ENCODE measurements at regions not wholly inside any gene's neighbourhood (a gene's known extent, or its start where the extent isn't known, plus 50 kb on each side); places are given as distances from the start of the nearest gene placed in this dataset.
A peak's percentile ranks its signal among the peaks of the same experiment; 100 is the strongest.

- TF ChIP-seq TEAD1 (CRISPR knock-in tag; IDR thresholded peaks at IDR 0.05) (no peak), MLX (CRISPR knock-in tag; IDR thresholded peaks at IDR 0.05) (no peak), GABPB1 (CRISPR knock-in tag; IDR thresholded peaks at IDR 0.05) (no peak), CREM (CRISPR knock-in tag; IDR thresholded peaks at IDR 0.05) (no peak), MYBL2 (CRISPR knock-in tag; IDR thresholded peaks at IDR 0.05) (no peak), ZNF138 (CRISPR knock-in tag; conservative IDR thresholded peaks at IDR 0.05) (no peak), ZNF423 (CRISPR knock-in tag; IDR thresholded peaks at IDR 0.05) (no peak), SP1 (CRISPR knock-in tag; conservative IDR thresholded peaks at IDR 0.05) (no peak)
- TF ChIP-seq, protein P1, sequence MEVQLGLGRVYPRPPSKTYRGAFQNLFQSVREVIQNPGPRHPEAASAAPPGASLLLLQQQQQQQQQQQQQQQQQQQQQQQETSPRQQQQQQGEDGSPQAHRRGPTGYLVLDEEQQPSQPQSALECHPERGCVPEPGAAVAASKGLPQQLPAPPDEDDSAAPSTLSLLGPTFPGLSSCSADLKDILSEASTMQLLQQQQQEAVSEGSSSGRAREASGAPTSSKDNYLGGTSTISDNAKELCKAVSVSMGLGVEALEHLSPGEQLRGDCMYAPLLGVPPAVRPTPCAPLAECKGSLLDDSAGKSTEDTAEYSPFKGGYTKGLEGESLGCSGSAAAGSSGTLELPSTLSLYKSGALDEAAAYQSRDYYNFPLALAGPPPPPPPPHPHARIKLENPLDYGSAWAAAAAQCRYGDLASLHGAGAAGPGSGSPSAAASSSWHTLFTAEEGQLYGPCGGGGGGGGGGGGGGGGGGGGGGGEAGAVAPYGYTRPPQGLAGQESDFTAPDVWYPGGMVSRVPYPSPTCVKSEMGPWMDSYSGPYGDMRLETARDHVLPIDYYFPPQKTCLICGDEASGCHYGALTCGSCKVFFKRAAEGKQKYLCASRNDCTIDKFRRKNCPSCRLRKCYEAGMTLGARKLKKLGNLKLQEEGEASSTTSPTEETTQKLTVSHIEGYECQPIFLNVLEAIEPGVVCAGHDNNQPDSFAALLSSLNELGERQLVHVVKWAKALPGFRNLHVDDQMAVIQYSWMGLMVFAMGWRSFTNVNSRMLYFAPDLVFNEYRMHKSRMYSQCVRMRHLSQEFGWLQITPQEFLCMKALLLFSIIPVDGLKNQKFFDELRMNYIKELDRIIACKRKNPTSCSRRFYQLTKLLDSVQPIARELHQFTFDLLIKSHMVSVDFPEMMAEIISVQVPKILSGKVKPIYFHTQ (CRISPR knock-in tag; IDR thresholded peaks at IDR 0.05), result no peak
- peaks cover 74% of the 10 kb centered on the region for H3K27me3 Mint-ChIP-seq (ENCODE audit: low read depth)
- POLR2A ChIA-PET, result no interaction called here
- H3K4me1 Mint-ChIP-seq, result peaks cover 30% of the 10 kb centered on the region
- CTCF ChIA-PET, result no interaction called here
- H3K9me3 Mint-ChIP-seq, result peaks cover 12% of the 10 kb centered on the region
- ATAC-seq (no peak), DNase-seq (ENCODE audit: low spot score) (peak; percentile 15)
- H3K36me3 Mint-ChIP-seq, result peaks cover 11% of the 10 kb centered on the region; the same call in 1 of the 2 replicates
- H3K27ac Mint-ChIP-seq, result no peak overlapping the region
- H3K4me3 Mint-ChIP-seq, result no peak overlapping the region
Observed at GRCh38 chr13:65585346-65585745, 1644.8 kb downstream of the PCDH9 start.

- H3K27me3 Mint-ChIP-seq (ENCODE audit: low read depth), result peaks cover 67% of the 10 kb centered on the region
- DNase-seq (ENCODE audit: low spot score) (no peak), ATAC-seq (peak; percentile 62)
- TF ChIP-seq SOX15 (CRISPR knock-in tag; IDR thresholded peaks at IDR 0.05) (no peak), RORB (CRISPR knock-in tag; IDR thresholded peaks at IDR 0.05) (no peak)
- TF ChIP-seq, protein P2, sequence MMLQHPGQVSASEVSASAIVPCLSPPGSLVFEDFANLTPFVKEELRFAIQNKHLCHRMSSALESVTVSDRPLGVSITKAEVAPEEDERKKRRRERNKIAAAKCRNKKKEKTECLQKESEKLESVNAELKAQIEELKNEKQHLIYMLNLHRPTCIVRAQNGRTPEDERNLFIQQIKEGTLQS (CRISPR knock-in tag; conservative IDR thresholded peaks at IDR 0.05), result no peak
- no peaks in the 10 kb centered on the region for H3K36me3 Mint-ChIP-seq
- H3K27ac Mint-ChIP-seq, result no peak overlapping the region
- CTCF ChIA-PET, result no interaction called here
- H3K9me3 Mint-ChIP-seq, result no peaks in the 10 kb centered on the region; the same call in 1 of the 2 replicates
- H3K4me3 Mint-ChIP-seq, result no peak overlapping the region
- H3K4me1 Mint-ChIP-seq, result peaks cover 30% of the 10 kb centered on the region
- POLR2A ChIA-PET, result interaction anchor here (0.8 kb wide), 1 partner anchor 247 kb away, joined by 3 read pairs; no protein-coding TSS in a partner anchor
Observed at GRCh38 chr13:65584126-65584525, 1646.0 kb downstream of the PCDH9 start.

- Mint-ChIP-seq H3K4me1 (peaks cover 30% of the 10 kb centered on the region), H3K27ac (no peak overlapping the region), H3K9me3 (no peaks in the 10 kb centered on the region), H3K36me3 (no peaks in the 10 kb centered on the region), H3K4me3 (no peak overlapping the region), H3K27me3 (ENCODE audit: low read depth) (peaks cover 49% of the 10 kb centered on the region)
- DNase-seq (ENCODE audit: low spot score), result peak; percentile 15
- ChIA-PET POLR2A (no interaction called here), CTCF (no interaction called here)
- peak; percentile 88 for ATAC-seq
- TF ChIP-seq, protein P3, sequence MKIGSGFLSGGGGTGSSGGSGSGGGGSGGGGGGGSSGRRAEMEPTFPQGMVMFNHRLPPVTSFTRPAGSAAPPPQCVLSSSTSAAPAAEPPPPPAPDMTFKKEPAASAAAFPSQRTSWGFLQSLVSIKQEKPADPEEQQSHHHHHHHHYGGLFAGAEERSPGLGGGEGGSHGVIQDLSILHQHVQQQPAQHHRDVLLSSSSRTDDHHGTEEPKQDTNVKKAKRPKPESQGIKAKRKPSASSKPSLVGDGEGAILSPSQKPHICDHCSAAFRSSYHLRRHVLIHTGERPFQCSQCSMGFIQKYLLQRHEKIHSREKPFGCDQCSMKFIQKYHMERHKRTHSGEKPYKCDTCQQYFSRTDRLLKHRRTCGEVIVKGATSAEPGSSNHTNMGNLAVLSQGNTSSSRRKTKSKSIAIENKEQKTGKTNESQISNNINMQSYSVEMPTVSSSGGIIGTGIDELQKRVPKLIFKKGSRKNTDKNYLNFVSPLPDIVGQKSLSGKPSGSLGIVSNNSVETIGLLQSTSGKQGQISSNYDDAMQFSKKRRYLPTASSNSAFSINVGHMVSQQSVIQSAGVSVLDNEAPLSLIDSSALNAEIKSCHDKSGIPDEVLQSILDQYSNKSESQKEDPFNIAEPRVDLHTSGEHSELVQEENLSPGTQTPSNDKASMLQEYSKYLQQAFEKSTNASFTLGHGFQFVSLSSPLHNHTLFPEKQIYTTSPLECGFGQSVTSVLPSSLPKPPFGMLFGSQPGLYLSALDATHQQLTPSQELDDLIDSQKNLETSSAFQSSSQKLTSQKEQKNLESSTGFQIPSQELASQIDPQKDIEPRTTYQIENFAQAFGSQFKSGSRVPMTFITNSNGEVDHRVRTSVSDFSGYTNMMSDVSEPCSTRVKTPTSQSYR (CRISPR knock-in tag; IDR thresholded peaks at IDR 0.05), result no peak
- no peak for TF ChIP-seq ZNF121 (CRISPR knock-in tag; IDR thresholded peaks at IDR 0.05)
- TF ChIP-seq IRF1 (CRISPR knock-in tag; IDR thresholded peaks at IDR 0.05), result no peak
- TF ChIP-seq, protein P4, sequence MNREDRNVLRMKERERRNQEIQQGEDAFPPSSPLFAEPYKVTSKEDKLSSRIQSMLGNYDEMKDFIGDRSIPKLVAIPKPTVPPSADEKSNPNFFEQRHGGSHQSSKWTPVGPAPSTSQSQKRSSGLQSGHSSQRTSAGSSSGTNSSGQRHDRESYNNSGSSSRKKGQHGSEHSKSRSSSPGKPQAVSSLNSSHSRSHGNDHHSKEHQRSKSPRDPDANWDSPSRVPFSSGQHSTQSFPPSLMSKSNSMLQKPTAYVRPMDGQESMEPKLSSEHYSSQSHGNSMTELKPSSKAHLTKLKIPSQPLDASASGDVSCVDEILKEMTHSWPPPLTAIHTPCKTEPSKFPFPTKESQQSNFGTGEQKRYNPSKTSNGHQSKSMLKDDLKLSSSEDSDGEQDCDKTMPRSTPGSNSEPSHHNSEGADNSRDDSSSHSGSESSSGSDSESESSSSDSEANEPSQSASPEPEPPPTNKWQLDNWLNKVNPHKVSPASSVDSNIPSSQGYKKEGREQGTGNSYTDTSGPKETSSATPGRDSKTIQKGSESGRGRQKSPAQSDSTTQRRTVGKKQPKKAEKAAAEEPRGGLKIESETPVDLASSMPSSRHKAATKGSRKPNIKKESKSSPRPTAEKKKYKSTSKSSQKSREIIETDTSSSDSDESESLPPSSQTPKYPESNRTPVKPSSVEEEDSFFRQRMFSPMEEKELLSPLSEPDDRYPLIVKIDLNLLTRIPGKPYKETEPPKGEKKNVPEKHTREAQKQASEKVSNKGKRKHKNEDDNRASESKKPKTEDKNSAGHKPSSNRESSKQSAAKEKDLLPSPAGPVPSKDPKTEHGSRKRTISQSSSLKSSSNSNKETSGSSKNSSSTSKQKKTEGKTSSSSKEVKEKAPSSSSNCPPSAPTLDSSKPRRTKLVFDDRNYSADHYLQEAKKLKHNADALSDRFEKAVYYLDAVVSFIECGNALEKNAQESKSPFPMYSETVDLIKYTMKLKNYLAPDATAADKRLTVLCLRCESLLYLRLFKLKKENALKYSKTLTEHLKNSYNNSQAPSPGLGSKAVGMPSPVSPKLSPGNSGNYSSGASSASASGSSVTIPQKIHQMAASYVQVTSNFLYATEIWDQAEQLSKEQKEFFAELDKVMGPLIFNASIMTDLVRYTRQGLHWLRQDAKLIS (CRISPR knock-in tag; IDR thresholded peaks at IDR 0.05; ENCODE audit: borderline replicate concordance), result no peak
- TF ChIP-seq, protein P5, sequence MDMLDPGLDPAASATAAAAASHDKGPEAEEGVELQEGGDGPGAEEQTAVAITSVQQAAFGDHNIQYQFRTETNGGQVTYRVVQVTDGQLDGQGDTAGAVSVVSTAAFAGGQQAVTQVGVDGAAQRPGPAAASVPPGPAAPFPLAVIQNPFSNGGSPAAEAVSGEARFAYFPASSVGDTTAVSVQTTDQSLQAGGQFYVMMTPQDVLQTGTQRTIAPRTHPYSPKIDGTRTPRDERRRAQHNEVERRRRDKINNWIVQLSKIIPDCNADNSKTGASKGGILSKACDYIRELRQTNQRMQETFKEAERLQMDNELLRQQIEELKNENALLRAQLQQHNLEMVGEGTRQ (CRISPR knock-in tag; IDR thresholded peaks at IDR 0.05), result no peak
- no peak for TF ChIP-seq CBFB (CRISPR knock-in tag; IDR thresholded peaks at IDR 0.05; ENCODE audit: low read depth)
- TF ChIP-seq SMAD3 (CRISPR knock-in tag; IDR thresholded peaks at IDR 0.05; ENCODE audit: borderline replicate concordance), result no peak
- no peak for TF ChIP-seq OVOL2 (CRISPR knock-in tag; IDR thresholded peaks at IDR 0.05; ENCODE audit: borderline replicate concordance)
Observed at GRCh38 chr13:65582160-65582559, 1648.0 kb downstream of the PCDH9 start.
